SK-N-SH (cell line): ENCODE measurements at regions not wholly inside any gene's neighbourhood (a gene's known extent, or its start where the extent isn't known, plus 50 kb on each side); places are given as distances from the start of the nearest gene placed in this dataset.

ENCODE experiments used
- CTCF ChIA-PET: fragments of 300-600, 350-600 bp; formaldehyde crosslinking; extraction: SDS; loops from one replicate; lab custom pipeline; 2021; lab: Yijun Ruan, JAX
- POLR2A ChIA-PET: fragments of 350-600 bp; sonication (Branson Sonifier 250); formaldehyde crosslinking; extraction: SDS; loops from one replicate; lab custom pipeline; 2020; ENCODE audit warnings: antibody characterized with exemption, inconsistent platforms; lab: Yijun Ruan, JAX
- DNase-seq: peaks from one replicate; pipeline ENCODE4 v3.0.0; 2012
- H2AFZ ChIP-seq: fragments of 200-600 bp; sonication (generic); 2 replicates; pipeline ENCODE4 v1.8.1; 2016; ENCODE audit warnings: antibody characterized with exemption, mild to moderate bottlenecking, low read depth
- H3F3A ChIP-seq: fragments of 200-600 bp; sonication (generic); replicated peaks from 2 replicates; pipeline ENCODE3; 2016; ENCODE audit warnings: antibody characterized with exemption, mild to moderate bottlenecking; ENCODE audit not compliant: insufficient read depth
- H3K27ac ChIP-seq, 2 experiments: fragments of 200-500 bp in 1 of 2; fragments of 200-600 bp in 1 of 2; sonication (Bioruptor generic) in 1 of 2; sonication (generic), shearing (Covaris generic) in 1 of 2; 2 replicates each; pipeline versions ENCODE4 v1.5.1 to v1.6.1; 2014 to 2016; ENCODE audit warnings: low read depth in 2 of 2, inconsistent platforms in 1 of 2, low read length in 1 of 2, mild to moderate bottlenecking in 1 of 2, mixed read lengths in 1 of 2
- H3K27me3 ChIP-seq: fragments of 200-600 bp; sonication (generic), shearing (Covaris generic); 2 replicates; pipeline ENCODE4 v1.6.1; 2016; ENCODE audit warnings: mixed run types; ENCODE audit not compliant: insufficient read depth
- H3K36me3 ChIP-seq, 2 experiments: fragments of 200-500 bp in 1 of 2; fragments of 200-600 bp in 1 of 2; sonication (Bioruptor generic) in 1 of 2; sonication (generic) in 1 of 2; replicated peaks in 1 of 2; 2 replicates each; pipeline versions ENCODE3 to v1.5.1; 2014 to 2016; ENCODE audit warnings: low read length in 1 of 2, mild to moderate bottlenecking in 1 of 2; ENCODE audit not compliant: insufficient read depth in 2 of 2, control insufficient read depth in 1 of 2
- H3K4me1 ChIP-seq, 2 experiments: fragments of 200-500 bp in 1 of 2; fragments of 200-600 bp in 1 of 2; sonication (Bioruptor generic) in 1 of 2; sonication (generic), shearing (Covaris generic) in 1 of 2; 2 replicates each; pipeline versions ENCODE4 v1.5.1 to v1.6.1; 2014 to 2016; ENCODE audit warnings: low read depth in 1 of 2, low read length in 1 of 2, mixed run types in 1 of 2; ENCODE audit not compliant: insufficient read depth in 2 of 2, control insufficient read depth in 1 of 2
- H3K4me2 ChIP-seq: fragments of 200-600 bp; sonication (generic), shearing (Covaris generic); 2 replicates; pipeline ENCODE4 v1.6.1; 2017; ENCODE audit warnings: mixed run types
- H3K4me3 ChIP-seq, 2 experiments: fragments of 200-500 bp in 1 of 2; fragments of 200-600 bp in 1 of 2; sonication (Bioruptor generic) in 1 of 2; sonication (generic), shearing (Covaris generic) in 1 of 2; 2 replicates each; pipeline versions ENCODE4 v1.5.1 to v1.8.1; 2014 to 2016; ENCODE audit warnings: low read depth in 2 of 2, inconsistent platforms in 1 of 2, low read length in 1 of 2, mild to moderate bottlenecking in 1 of 2, mixed read lengths in 1 of 2, moderate library complexity in 1 of 2
- H3K79me2 ChIP-seq: fragments of 200-600 bp; sonication (generic); 2 replicates; pipeline ENCODE4 v1.8.1; 2017; ENCODE audit warnings: mild to moderate bottlenecking; ENCODE audit not compliant: insufficient read depth
- H3K9ac ChIP-seq: fragments of 200-600 bp; sonication (generic); 2 replicates; pipeline ENCODE4 v1.6.1; 2017; ENCODE audit warnings: mixed run types
- H3K9me2 ChIP-seq: fragments of 200-600 bp; sonication (generic); 2 replicates; pipeline ENCODE4 v1.6.1; 2017; ENCODE audit warnings: mixed run types
- H3K9me3 ChIP-seq: fragments of 200-600 bp; sonication (generic); 2 replicates; pipeline ENCODE4 v1.6.1; 2017; ENCODE audit warnings: mixed run types, mild to moderate bottlenecking, moderate library complexity
- H4K20me1 ChIP-seq: fragments of 200-600 bp; sonication (generic); 2 replicates; pipeline ENCODE4 v1.6.1; 2017; ENCODE audit warnings: mild to moderate bottlenecking, mixed run types; ENCODE audit not compliant: insufficient read depth
- CHD2 ChIP-seq: fragments of 150-350 bp; IDR thresholded peaks from 2 replicates; pipeline ENCODE4 v1.6.1; 2018; ENCODE audit warnings: low read length; ENCODE audit not compliant: partially characterized antibody
- FOSL2 ChIP-seq: IDR thresholded peaks from 2 replicates; pipeline ENCODE4 v1.4.0; 2012; ENCODE audit warnings: low read depth, mild to moderate bottlenecking, moderate library complexity, borderline replicate concordance
- JUND ChIP-seq: IDR thresholded peaks from 2 replicates; pipeline ENCODE4 v1.4.0; 2012
- MEF2A ChIP-seq: IDR thresholded peaks from 2 replicates; pipeline ENCODE4 v1.4.0; 2012; ENCODE audit warnings: low read depth, borderline replicate concordance
- MXI1 ChIP-seq: IDR thresholded peaks from 2 replicates; pipeline ENCODE4 v1.6.1; 2012; ENCODE audit warnings: mild to moderate bottlenecking, low read depth, low read length, improper control_type of control experiment
- NFIC ChIP-seq: IDR thresholded peaks from 2 replicates; pipeline ENCODE4 v1.4.0; 2012; ENCODE audit warnings: borderline replicate concordance
- NRF1 ChIP-seq: IDR thresholded peaks from 2 replicates; pipeline ENCODE4 v1.6.1; 2012; ENCODE audit warnings: low read depth, mild to moderate bottlenecking, low read length
- PBX3 ChIP-seq: IDR thresholded peaks from 2 replicates; pipeline ENCODE4; 2012
- POLR2AphosphoS5 ChIP-seq: IDR thresholded peaks from 2 replicates; pipeline ENCODE4 v1.6.1; 2012; ENCODE audit warnings: low read depth, low read length
- RAD21 ChIP-seq: IDR thresholded peaks from 2 replicates; pipeline ENCODE4 v1.6.1; 2012; ENCODE audit warnings: mild to moderate bottlenecking, low read length
- RCOR1 ChIP-seq: fragments of 150-350 bp; IDR thresholded peaks from 2 replicates; pipeline ENCODE4 v1.6.1; 2017; ENCODE audit warnings: antibody characterized with exemption, low read length
- RFX5 ChIP-seq: IDR thresholded peaks from 2 replicates; pipeline ENCODE4 v1.6.1; 2012; ENCODE audit warnings: mild to moderate bottlenecking, improper control_type of control experiment, low read length
- TCF12 ChIP-seq: IDR thresholded peaks from 2 replicates; pipeline ENCODE4 v1.4.0; 2012
- TEAD4 ChIP-seq: IDR thresholded peaks from 2 replicates; pipeline ENCODE4 v1.4.0; 2012; ENCODE audit warnings: mild to moderate bottlenecking, borderline replicate concordance; ENCODE audit not compliant: insufficient read depth
- YY1 ChIP-seq: IDR thresholded peaks from 2 replicates; pipeline ENCODE4 v1.4.0; 2012; ENCODE audit warnings: low read depth, mild to moderate bottlenecking
- WGBS: methylation state at CpG from one replicate; pipeline ENCODE4 v1.1.6; 2017; ENCODE audit warnings: low lambda C conversion rate; 5-methylcytosine and 5-hydroxymethylcytosine counted together
- TF ChIP-seq, protein P1 (sequence below): fragments of 200-600 bp; sonication (generic); IDR thresholded peaks from 2 replicates; pipeline ENCODE4 v1.6.1; 2017; ENCODE audit warnings: antibody characterized with exemption, mild to moderate bottlenecking, moderate library complexity

DNA sequence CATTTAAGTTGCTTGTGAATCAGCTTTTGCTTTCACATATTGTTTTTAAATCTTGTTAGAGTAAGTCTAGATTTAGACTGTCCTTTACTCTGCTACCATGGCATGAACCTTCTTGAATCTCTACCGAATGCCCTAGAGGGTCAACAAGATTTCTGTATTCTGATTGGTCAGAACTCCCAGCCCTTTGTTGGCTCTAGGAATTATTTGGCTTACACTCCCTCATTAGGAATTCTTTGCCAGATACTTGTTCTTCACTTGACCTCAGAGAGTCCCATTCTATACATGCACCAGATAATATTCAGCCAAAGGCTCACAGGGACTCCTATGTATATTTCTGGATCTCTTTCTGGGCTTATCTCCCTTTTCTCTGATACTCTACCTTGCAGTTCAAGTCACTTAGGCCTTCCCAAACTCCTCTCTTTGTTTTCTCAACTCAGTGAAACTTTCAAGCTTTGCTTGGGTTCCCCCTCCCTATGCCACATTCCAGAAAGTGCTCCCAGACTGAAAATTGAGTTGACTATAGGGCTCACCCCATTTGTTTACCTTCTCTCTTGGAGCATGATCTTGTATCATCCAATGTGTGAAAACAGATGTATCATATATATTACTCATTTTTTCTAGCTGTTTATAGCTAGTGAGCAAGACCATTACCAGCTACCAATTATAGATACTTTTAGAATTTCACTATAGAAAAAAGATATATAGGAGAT is 405.0 kb downstream of the PLPP3 start:
- Histone ChIP-seq H3K9me2 (no peaks in the 10 kb centered on the region), H3K27me3 (no peaks in the 10 kb centered on the region), H3K36me3 (no peaks in the 10 kb centered on the region), H3K4me2 (no peak overlapping the region), H3K4me3 (no peak overlapping the region), H4K20me1 (no peaks in the 10 kb centered on the region), H3K79me2 (no peaks in the 10 kb centered on the region), H3K9me3 (no peaks in the 10 kb centered on the region), H3K9ac (no peak overlapping the region), H3K27ac (no peak overlapping the region), H2AFZ (no peak overlapping the region), H3K4me1 (peaks cover 0 to 13% of the 10 kb centered on the region in 2 experiments), H3F3A (peaks cover 4% of the 10 kb centered on the region)
- no peak for TF ChIP-seq NFIC
- no peak for TF ChIP-seq POLR2AphosphoS5
- TF ChIP-seq RAD21: no peak
- TF ChIP-seq, protein P1, sequence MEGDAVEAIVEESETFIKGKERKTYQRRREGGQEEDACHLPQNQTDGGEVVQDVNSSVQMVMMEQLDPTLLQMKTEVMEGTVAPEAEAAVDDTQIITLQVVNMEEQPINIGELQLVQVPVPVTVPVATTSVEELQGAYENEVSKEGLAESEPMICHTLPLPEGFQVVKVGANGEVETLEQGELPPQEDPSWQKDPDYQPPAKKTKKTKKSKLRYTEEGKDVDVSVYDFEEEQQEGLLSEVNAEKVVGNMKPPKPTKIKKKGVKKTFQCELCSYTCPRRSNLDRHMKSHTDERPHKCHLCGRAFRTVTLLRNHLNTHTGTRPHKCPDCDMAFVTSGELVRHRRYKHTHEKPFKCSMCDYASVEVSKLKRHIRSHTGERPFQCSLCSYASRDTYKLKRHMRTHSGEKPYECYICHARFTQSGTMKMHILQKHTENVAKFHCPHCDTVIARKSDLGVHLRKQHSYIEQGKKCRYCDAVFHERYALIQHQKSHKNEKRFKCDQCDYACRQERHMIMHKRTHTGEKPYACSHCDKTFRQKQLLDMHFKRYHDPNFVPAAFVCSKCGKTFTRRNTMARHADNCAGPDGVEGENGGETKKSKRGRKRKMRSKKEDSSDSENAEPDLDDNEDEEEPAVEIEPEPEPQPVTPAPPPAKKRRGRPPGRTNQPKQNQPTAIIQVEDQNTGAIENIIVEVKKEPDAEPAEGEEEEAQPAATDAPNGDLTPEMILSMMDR: no peak
- no peak for TF ChIP-seq PBX3
- no peak for TF ChIP-seq YY1
- no peak for TF ChIP-seq MEF2A
- TF ChIP-seq JUND: no peak
- TF ChIP-seq TCF12: no peak
- TF ChIP-seq TEAD4: no peak
- no peak for TF ChIP-seq RCOR1
- no peak for TF ChIP-seq CHD2
- no peak for TF ChIP-seq FOSL2
- TF ChIP-seq RFX5: no peak
- no peak for TF ChIP-seq NRF1
- TF ChIP-seq MXI1: no peak
- no peak for DNase-seq
- CTCF ChIA-PET: interaction anchor here (0.7 to 1.1 kb wide), 2 partner anchors 11 to 798 kb away, joined by 3 read pairs; no protein-coding TSS in a partner anchor
- 38% methylated on average over 1 of the region's 1 CpG for WGBS
- POLR2A ChIA-PET: no interaction called here

GRCh38 chr1:56173736-56174135 is 405.6 kb downstream of the PLPP3 start:
- no peak overlapping the region for H3K9ac ChIP-seq
- no peaks in the 10 kb centered on the region for H3K9me3 ChIP-seq
- POLR2A ChIA-PET: no interaction called here
- no peak overlapping the region for H3K27ac ChIP-seq
- H3K27me3 ChIP-seq: no peaks in the 10 kb centered on the region
- H3K36me3 ChIP-seq: no peaks in the 10 kb centered on the region
- H4K20me1 ChIP-seq: no peaks in the 10 kb centered on the region
- peaks cover 0 to 13% of the 10 kb centered on the region in 2 experiments for H3K4me1 ChIP-seq
- no peaks in the 10 kb centered on the region for H3K9me2 ChIP-seq
- no peak overlapping the region for H3K4me3 ChIP-seq
- no peak overlapping the region for H3K4me2 ChIP-seq
- H3F3A ChIP-seq: peaks cover 4% of the 10 kb centered on the region
- H2AFZ ChIP-seq: no peak overlapping the region
- WGBS: 48% methylated on average over 1 of the region's 1 CpG
- DNase-seq: no peak
- H3K79me2 ChIP-seq: no peaks in the 10 kb centered on the region
- CTCF ChIA-PET: interaction anchor here (1.1 kb wide), 1 partner anchor 11 kb away, joined by 3 read pairs; no protein-coding TSS in a partner anchor
- TF ChIP-seq PBX3 (no peak), NRF1 (no peak), RFX5 (no peak)
